NCI-H146 treated with DMSO at 0.1 percent for 48 hours (cell line): ENCODE measurements at regions not wholly inside any gene's neighbourhood (a gene's known extent, or its start where the extent isn't known, plus 50 kb on each side); places are given as distances from the start of the nearest gene placed in this dataset.

Experiments used
- DNase-seq: peaks from one replicate; lab custom pipeline; 2025; ENCODE audit not compliant: unreplicated experiment; lab: John Stamatoyannopoulos, UW

GRCh38 chr13:74329962-74330361, 195.8 kb upstream of the KLF12 start:
- DNase-seq: no peak

- DNase-seq: peak; percentile 17
Observed at GRCh38 chr13:74325106-74325505, 190.9 kb upstream of the KLF12 start.

- no peak for DNase-seq
Observed at GRCh38 chr13:74324338-74324737, 190.1 kb upstream of the KLF12 start.

GRCh38 chr13:74322562-74322961, 188.4 kb upstream of the KLF12 start:
- no peak for DNase-seq

GRCh38 chr13:74320282-74320681, 186.1 kb upstream of the KLF12 start:
- DNase-seq: no peak

- DNase-seq: no peak
Observed at GRCh38 chr13:74316547-74316946, 182.3 kb upstream of the KLF12 start.

- DNase-seq: no peak
Observed at GRCh38 chr13:74306496-74306895, 172.3 kb upstream of the KLF12 start.

- no peak for DNase-seq
Observed at GRCh38 chr13:74305876-74306275, 171.7 kb upstream of the KLF12 start.

GRCh38 chr13:74301258-74301935, 167.2 kb upstream of the KLF12 start:
- no peak for DNase-seq

- no peak for DNase-seq
Observed at GRCh38 chr13:74300162-74300561, 166.0 kb upstream of the KLF12 start.

GRCh38 chr13:74299721-74300120, 165.5 kb upstream of the KLF12 start:
- no peak for DNase-seq

- DNase-seq: no peak
Observed at GRCh38 chr13:74298923-74299322, 164.7 kb upstream of the KLF12 start.

GRCh38 chr13:74289861-74290773, 155.9 kb upstream of the KLF12 start:
- DNase-seq: peak; percentile 54

GRCh38 chr13:74289107-74289506, 154.9 kb upstream of the KLF12 start:
- no peak for DNase-seq

- peak; percentile 41 for DNase-seq
Observed at GRCh38 chr13:74288361-74288911, 154.2 kb upstream of the KLF12 start.

- peak; percentile 46 for DNase-seq
Observed at GRCh38 chr13:74287724-74288169, 153.5 kb upstream of the KLF12 start.

- DNase-seq: no peak
Observed at GRCh38 chr13:74280795-74281490, 146.7 kb upstream of the KLF12 start.

- DNase-seq: no peak
Observed at GRCh38 chr13:74280093-74280794, 146.0 kb upstream of the KLF12 start.

- no peak for DNase-seq
Observed at GRCh38 chr13:74278901-74279300, 144.7 kb upstream of the KLF12 start.

- no peak for DNase-seq
Observed at GRCh38 chr13:74274916-74275315, 140.7 kb upstream of the KLF12 start.

- no peak for DNase-seq
Observed at GRCh38 chr13:74273581-74273980, 139.4 kb upstream of the KLF12 start.
